ENCODE measurements at regions not wholly inside any gene's neighbourhood (a gene's known extent, or its start where the extent isn't known, plus 50 kb on each side); places are given as distances from the start of the nearest gene placed in this dataset.

DNA sequence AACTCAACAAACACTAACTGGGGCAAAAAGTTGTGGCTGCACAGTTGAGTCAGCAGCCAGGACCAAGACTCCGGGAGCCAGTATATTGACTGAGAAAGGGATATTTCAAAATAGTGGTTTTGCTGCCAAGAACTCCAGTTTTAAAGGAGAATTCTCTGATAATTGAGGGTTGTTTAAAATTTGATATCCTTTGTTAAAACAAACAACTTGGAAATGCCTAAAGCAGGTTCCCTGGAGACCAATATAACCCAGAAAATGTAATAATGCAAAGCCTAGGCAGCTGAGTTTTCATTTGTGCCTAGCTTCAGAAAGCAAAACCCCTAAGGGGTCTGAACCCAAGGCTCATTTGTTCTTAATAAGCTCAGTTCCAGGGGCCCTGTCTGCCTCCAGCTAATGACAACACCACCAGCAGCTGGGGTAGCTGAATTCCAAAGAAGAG is 311.7 kb upstream of the CCDC196 start:
- no peaks in the 10 kb centered on the region for H3K27me3 ChIP-seq
- no peaks in the 10 kb centered on the region for H3K9me3 ChIP-seq (replicated peaks in 1 of 3)
- H3K4me1 ChIP-seq (replicated peaks in 1 of 2) = no peaks in the 10 kb centered on the region
- H3K27ac ChIP-seq = no peak overlapping the region
- H3K36me3 ChIP-seq (replicated peaks in 1 of 2) = no peaks in the 10 kb centered on the region
- no peak for TF ChIP-seq POLR2A (IDR thresholded peaks at IDR 0.05)
- TF ChIP-seq, protein P1, sequence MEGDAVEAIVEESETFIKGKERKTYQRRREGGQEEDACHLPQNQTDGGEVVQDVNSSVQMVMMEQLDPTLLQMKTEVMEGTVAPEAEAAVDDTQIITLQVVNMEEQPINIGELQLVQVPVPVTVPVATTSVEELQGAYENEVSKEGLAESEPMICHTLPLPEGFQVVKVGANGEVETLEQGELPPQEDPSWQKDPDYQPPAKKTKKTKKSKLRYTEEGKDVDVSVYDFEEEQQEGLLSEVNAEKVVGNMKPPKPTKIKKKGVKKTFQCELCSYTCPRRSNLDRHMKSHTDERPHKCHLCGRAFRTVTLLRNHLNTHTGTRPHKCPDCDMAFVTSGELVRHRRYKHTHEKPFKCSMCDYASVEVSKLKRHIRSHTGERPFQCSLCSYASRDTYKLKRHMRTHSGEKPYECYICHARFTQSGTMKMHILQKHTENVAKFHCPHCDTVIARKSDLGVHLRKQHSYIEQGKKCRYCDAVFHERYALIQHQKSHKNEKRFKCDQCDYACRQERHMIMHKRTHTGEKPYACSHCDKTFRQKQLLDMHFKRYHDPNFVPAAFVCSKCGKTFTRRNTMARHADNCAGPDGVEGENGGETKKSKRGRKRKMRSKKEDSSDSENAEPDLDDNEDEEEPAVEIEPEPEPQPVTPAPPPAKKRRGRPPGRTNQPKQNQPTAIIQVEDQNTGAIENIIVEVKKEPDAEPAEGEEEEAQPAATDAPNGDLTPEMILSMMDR (IDR thresholded peaks at IDR 0.05) = no peak
- 27 to 64% (median 55%) methylated on average over 1 of the region's 1 CpG for WGBS, 4 donors
- no peak for DNase-seq
- no peak overlapping the region for H3K4me3 ChIP-seq
- intact Hi-C loops (cut with DNase I) = no loop called here

DNA sequence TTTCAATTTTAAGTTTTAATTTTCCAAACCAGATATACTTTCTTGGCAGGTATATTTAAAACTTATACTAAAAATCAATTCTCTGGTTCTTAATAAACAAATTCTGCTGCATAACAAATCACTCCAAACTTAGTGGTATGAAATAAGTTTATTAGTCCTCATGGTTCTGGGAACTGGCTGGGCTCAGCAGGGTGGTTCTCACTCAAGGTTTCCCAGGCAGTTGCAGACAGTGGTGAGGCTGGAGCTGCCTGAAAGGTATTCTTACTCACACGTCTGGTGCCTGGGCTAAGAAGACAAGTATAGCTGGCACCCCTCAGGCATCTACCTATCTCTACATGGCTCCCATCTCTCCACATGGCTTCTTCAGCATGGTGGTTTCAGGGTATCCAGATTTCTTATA is 308.2 kb upstream of the CCDC196 start:
- TF ChIP-seq POLR2A (IDR thresholded peaks at IDR 0.05) = no peak
- no peaks in the 10 kb centered on the region for H3K9me3 ChIP-seq (replicated peaks in 1 of 3)
- H3K36me3 ChIP-seq (replicated peaks in 1 of 2) = no peaks in the 10 kb centered on the region
- H3K27ac ChIP-seq = no peak overlapping the region
- intact Hi-C loops (cut with DNase I) = no loop called here
- no peak for DNase-seq
- 45 to 71% (median 63%) methylated on average over 1 of the region's 1 CpG for WGBS, 4 donors
- no peaks in the 10 kb centered on the region for H3K27me3 ChIP-seq
- H3K4me3 ChIP-seq = no peak overlapping the region
- no peaks in the 10 kb centered on the region for H3K4me1 ChIP-seq (replicated peaks in 1 of 2)

GRCh38 chr14:66196670-66197069 is 289.5 kb upstream of the CCDC196 start:
- 79 to 92% (median 82%) methylated on average over 1 of the region's 1 CpG for WGBS, 4 donors
- TF ChIP-seq POLR2A (IDR thresholded peaks at IDR 0.05) = no peak
- TF ChIP-seq, protein P1 (IDR thresholded peaks at IDR 0.05) = no peak
- H3K4me3 ChIP-seq = no peak overlapping the region

DNA sequence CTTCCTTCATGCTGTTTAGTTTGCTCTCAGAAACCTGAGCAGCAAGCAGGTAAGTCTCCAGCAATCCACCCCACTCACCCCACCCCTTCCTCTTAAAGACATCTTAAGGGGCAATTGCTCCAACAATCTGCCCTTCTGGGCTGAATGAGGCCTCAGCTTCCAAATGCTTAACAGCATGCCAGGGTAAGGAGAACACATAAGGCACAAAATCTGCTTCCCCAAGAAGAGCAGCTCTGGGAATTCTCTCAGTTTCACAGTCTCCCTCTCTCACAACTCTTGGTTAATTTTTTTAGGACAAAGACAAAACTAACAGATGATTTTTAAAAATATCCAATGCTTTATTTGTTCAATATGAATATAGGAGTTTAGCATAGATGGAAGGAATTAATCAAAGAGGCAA is 288.9 kb upstream of the CCDC196 start:
- H3K4me3 ChIP-seq = no peak overlapping the region
- no peak for DNase-seq
- H3K36me3 ChIP-seq (replicated peaks in 1 of 2) = no peaks in the 10 kb centered on the region
- no peak overlapping the region for H3K27ac ChIP-seq
- H3K27me3 ChIP-seq = no peaks in the 10 kb centered on the region
- no peak for TF ChIP-seq POLR2A (IDR thresholded peaks at IDR 0.05)
- TF ChIP-seq, protein P1 (IDR thresholded peaks at IDR 0.05) = no peak
- intact Hi-C loops (cut with DNase I) = no loop called here
- no peaks in the 10 kb centered on the region for H3K9me3 ChIP-seq (replicated peaks in 1 of 3)
- H3K4me1 ChIP-seq (replicated peaks in 1 of 2) = no peaks in the 10 kb centered on the region

More at GRCh38 chr14:66196670-66197069, 289.5 kb upstream of the CCDC196 start:
- intact Hi-C loops (cut with DNase I) = no loop called here
- Histone ChIP-seq H3K9me3 (replicated peaks in 1 of 3) (no peaks in the 10 kb centered on the region), H3K4me1 (replicated peaks in 1 of 2) (no peaks in the 10 kb centered on the region), H3K36me3 (replicated peaks in 1 of 2) (no peaks in the 10 kb centered on the region), H3K27ac (no peak overlapping the region), H3K27me3 (no peaks in the 10 kb centered on the region)
- DNase-seq = no peak

DNA sequence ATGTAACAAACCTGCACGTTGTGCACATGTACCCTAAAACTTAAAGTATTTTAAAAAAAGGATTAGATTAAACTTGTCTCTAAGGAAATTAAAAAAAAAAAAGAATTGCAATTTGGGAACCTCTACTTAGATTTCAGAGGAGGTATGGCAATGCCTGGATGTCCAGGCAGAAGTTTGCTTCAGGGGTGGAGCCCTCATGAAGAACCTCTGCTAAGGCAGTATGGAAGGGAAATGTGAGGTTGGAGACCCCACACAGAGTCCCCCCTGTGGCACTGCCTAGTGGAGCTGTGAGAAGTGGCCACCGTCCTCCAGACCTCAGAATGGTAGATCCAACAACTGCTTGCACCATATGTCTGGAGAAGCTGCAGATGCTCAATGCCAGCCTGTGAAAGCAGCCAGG is 279.6 kb upstream of the CCDC196 start:
- Histone ChIP-seq H3K27me3 (no peaks in the 10 kb centered on the region), H3K4me3 (no peak overlapping the region), H3K4me1 (replicated peaks in 1 of 2) (no peaks in the 10 kb centered on the region), H3K27ac (no peak overlapping the region), H3K9me3 (replicated peaks in 1 of 3) (peaks cover 0 to 5% (median 0%) of the 10 kb centered on the region in 3 donors), H3K36me3 (replicated peaks in 1 of 2) (no peaks in the 10 kb centered on the region)
- DNase-seq = no peak
- 70 to 88% (median 81%) methylated on average over 1 to 2 of the region's 2 CpGs for WGBS, 4 donors
- TF ChIP-seq, protein P1 (IDR thresholded peaks at IDR 0.05) = no peak
- TF ChIP-seq POLR2A (IDR thresholded peaks at IDR 0.05) = no peak
- intact Hi-C loops (cut with DNase I) = no loop called here
